ENCODE measurements at regions not wholly inside any gene's neighbourhood (a gene's known extent, or its start where the extent isn't known, plus 50 kb on each side); places are given as distances from the start of the nearest gene placed in this dataset.

GRCh38 chr6:168782187-168782751 lies 341.3 kb downstream of the SMOC2 start:
- no peak for DNase-seq (ENCODE audit: low read depth)

- DNase-seq (ENCODE audit: low read depth): peak; percentile 36
Observed at GRCh38 chr6:168778201-168778600, 337.2 kb downstream of the SMOC2 start.

- DNase-seq (ENCODE audit: low read depth): no peak
Observed at GRCh38 chr6:168774381-168774780, 333.4 kb downstream of the SMOC2 start.

GRCh38 chr6:168773788-168774187 lies 332.8 kb downstream of the SMOC2 start:
- DNase-seq (ENCODE audit: low read depth): no peak

GRCh38 chr6:168765752-168766151 lies 324.8 kb downstream of the SMOC2 start:
- DNase-seq (ENCODE audit: low read depth): no peak

GRCh38 chr6:168756009-168756634 lies 315.1 kb downstream of the SMOC2 start:
- no peak for DNase-seq (ENCODE audit: low read depth)

GRCh38 chr6:168746643-168747042 lies 305.7 kb downstream of the SMOC2 start:
- no peak for DNase-seq (ENCODE audit: low read depth)

GRCh38 chr6:168746013-168746412 lies 305.0 kb downstream of the SMOC2 start:
- DNase-seq (ENCODE audit: low read depth): no peak

- DNase-seq (ENCODE audit: low read depth): no peak
Observed at GRCh38 chr6:168744861-168745260, 303.9 kb downstream of the SMOC2 start.

GRCh38 chr6:168741942-168742782 lies 301.2 kb downstream of the SMOC2 start:
- DNase-seq (ENCODE audit: low read depth): no peak

GRCh38 chr6:168741305-168741704 lies 300.3 kb downstream of the SMOC2 start:
- no peak for DNase-seq (ENCODE audit: low read depth)

GRCh38 chr6:168739381-168739780 lies 298.4 kb downstream of the SMOC2 start:
- no peak for DNase-seq (ENCODE audit: low read depth)

- DNase-seq (ENCODE audit: low read depth): no peak
Observed at GRCh38 chr6:168737481-168737880, 296.5 kb downstream of the SMOC2 start.

GRCh38 chr6:168737014-168737413 lies 296.0 kb downstream of the SMOC2 start:
- no peak for DNase-seq (ENCODE audit: low read depth)

- DNase-seq (ENCODE audit: low read depth): no peak
Observed at GRCh38 chr6:168736039-168736438, 295.1 kb downstream of the SMOC2 start.

GRCh38 chr6:168735268-168735949 lies 294.4 kb downstream of the SMOC2 start:
- no peak for DNase-seq (ENCODE audit: low read depth)

GRCh38 chr6:168734523-168734922 lies 293.5 kb downstream of the SMOC2 start:
- DNase-seq (ENCODE audit: low read depth): no peak

GRCh38 chr6:168732676-168733075 lies 291.7 kb downstream of the SMOC2 start:
- DNase-seq (ENCODE audit: low read depth): no peak

- DNase-seq (ENCODE audit: low read depth): no peak
Observed at GRCh38 chr6:168730931-168731716, 290.1 kb downstream of the SMOC2 start.

GRCh38 chr6:168728056-168728455 lies 287.1 kb downstream of the SMOC2 start:
- DNase-seq (ENCODE audit: low read depth): no peak

- no peak for DNase-seq (ENCODE audit: low read depth)
Observed at GRCh38 chr6:168726312-168726856, 285.4 kb downstream of the SMOC2 start.
